ENCODE measurements at regions not wholly inside any gene's neighbourhood (a gene's known extent, or its start where the extent isn't known, plus 50 kb on each side); places are given as distances from the start of the nearest gene placed in this dataset.

GRCh38 chr9:80679916-80680315, 1009.4 kb downstream of the TLE1 start:
- TF ChIP-seq TAF1 (IDR thresholded peaks at IDR 0.05; ENCODE audit: borderline replicate concordance, insufficient read depth, low read length) (no peak), SIN3A (IDR thresholded peaks at IDR 0.05; ENCODE audit: borderline replicate concordance, insufficient read depth, low read length) (no peak), POLR2AphosphoS5 (IDR thresholded peaks at IDR 0.05; ENCODE audit: low read depth, low read length) (no peak), FOXP2 (optimal IDR thresholded peaks at IDR 0.05; ENCODE audit: borderline replicate concordance, extremely low read depth, extremely low read length, insufficient read depth) (no peak), REST (IDR thresholded peaks at IDR 0.05; ENCODE audit: insufficient read depth in 1 of 2, low read depth in 2 of 2, low read length in 2 of 2) (no peak)

GRCh38 chr9:80678906-80679305, 1010.4 kb downstream of the TLE1 start:
- no peak for TF ChIP-seq SIN3A (IDR thresholded peaks at IDR 0.05; ENCODE audit: borderline replicate concordance, insufficient read depth, low read length)
- no peak for TF ChIP-seq TAF1 (IDR thresholded peaks at IDR 0.05; ENCODE audit: borderline replicate concordance, insufficient read depth, low read length)
- TF ChIP-seq REST (IDR thresholded peaks at IDR 0.05; ENCODE audit: insufficient read depth in 1 of 2, low read depth in 2 of 2, low read length in 2 of 2): no peak
- no peak for TF ChIP-seq FOXP2 (optimal IDR thresholded peaks at IDR 0.05; ENCODE audit: borderline replicate concordance, extremely low read depth, extremely low read length, insufficient read depth)
- TF ChIP-seq POLR2AphosphoS5 (IDR thresholded peaks at IDR 0.05; ENCODE audit: low read depth, low read length): no peak

GRCh38 chr9:80673496-80673895, 1015.9 kb downstream of the TLE1 start:
- no peak for TF ChIP-seq FOXP2 (optimal IDR thresholded peaks at IDR 0.05; ENCODE audit: borderline replicate concordance, extremely low read depth, extremely low read length, insufficient read depth)

GRCh38 chr9:80665479-80665878, 1023.9 kb downstream of the TLE1 start:
- TF ChIP-seq FOXP2 (optimal IDR thresholded peaks at IDR 0.05; ENCODE audit: borderline replicate concordance, extremely low read depth, extremely low read length, insufficient read depth) (no peak), SIN3A (IDR thresholded peaks at IDR 0.05; ENCODE audit: borderline replicate concordance, insufficient read depth, low read length) (no peak), POLR2AphosphoS5 (IDR thresholded peaks at IDR 0.05; ENCODE audit: low read depth, low read length) (no peak), REST (IDR thresholded peaks at IDR 0.05; ENCODE audit: insufficient read depth in 1 of 2, low read depth in 2 of 2, low read length in 2 of 2) (no peak), TAF1 (IDR thresholded peaks at IDR 0.05; ENCODE audit: borderline replicate concordance, insufficient read depth, low read length) (no peak)

- TF ChIP-seq SIN3A (IDR thresholded peaks at IDR 0.05; ENCODE audit: borderline replicate concordance, insufficient read depth, low read length): no peak
- no peak for TF ChIP-seq TAF1 (IDR thresholded peaks at IDR 0.05; ENCODE audit: borderline replicate concordance, insufficient read depth, low read length)
- no peak for TF ChIP-seq POLR2AphosphoS5 (IDR thresholded peaks at IDR 0.05; ENCODE audit: low read depth, low read length)
- TF ChIP-seq FOXP2 (optimal IDR thresholded peaks at IDR 0.05; ENCODE audit: borderline replicate concordance, extremely low read depth, extremely low read length, insufficient read depth): no peak
- no peak for TF ChIP-seq REST (IDR thresholded peaks at IDR 0.05; ENCODE audit: insufficient read depth in 1 of 2, low read depth in 2 of 2, low read length in 2 of 2)
Measured at GRCh38 chr9:80664327-80665210, 1024.8 kb downstream of the TLE1 start.
